K562 (cell line): ENCODE measurements at regions not wholly inside any gene's neighbourhood (a gene's known extent, or its start where the extent isn't known, plus 50 kb on each side); places are given as distances from the start of the nearest gene placed in this dataset.

Experiments
- ATAC-seq: fragments of 200-7000 bp; cut with Tn5 transposase; 3 replicates; pipeline ENCODE4 v1.9.1; 2020; ENCODE audit warnings: moderate library complexity
- BruUV-seq: library from RNA; stranded (reverse); fragments of 400-500 nt; replicated peaks from 2 replicates; lab custom pipeline; 2021; lab: Mats Ljungman, UMichigan
- CTCF ChIA-PET: fragments of 300-600 bp; formaldehyde crosslinking; extraction: SDS; loops from one replicate; lab custom pipeline; 2021; ENCODE audit warnings: low intra/inter-chr PET ratio; lab: Yijun Ruan, JAX
- POLR2A ChIA-PET: fragments of 300-600, 350-650 bp; sonication (Branson Sonifier 250); formaldehyde crosslinking; extraction: SDS; loops from one replicate; lab custom pipeline; 2021; ENCODE audit warnings: antibody characterized with exemption, inconsistent platforms; lab: Yijun Ruan, JAX
- DNase-seq, 4 experiments: peaks; one replicate each; pipeline versions ENCODE4 v3.0.0 to v3.0.0-alpha.2; 2011 to 2018; ENCODE audit warnings: low spot score in 3 of 4, mixed read lengths in 3 of 4; ENCODE audit errors: extremely low read depth in 1 of 4
- FAIRE-seq: peaks from 2 replicates; lab custom pipeline; 2011; peaks lifted over from hg19 to GRCh38; lab: Jason Lieb, UNC
- H2AFZ ChIP-seq: 2 replicates; pipeline ENCODE4 v1.6.0; 2011; ENCODE audit warnings: low read depth, low read length, control low read depth, inconsistent platforms
- H3K27ac ChIP-seq: fragments of 200-600 bp; 3 replicates; pipeline ENCODE4 v1.8.0; 2011; ENCODE audit warnings: low read depth, mild to moderate bottlenecking, control low read depth, inconsistent platforms, low read length, moderate library complexity, mixed read lengths; ENCODE audit errors: extremely low read depth
- H3K27me3 ChIP-seq, 2 experiments: fragments of 300-600 bp in 1 of 2; 2 replicates in 1 of 2; 3 replicates in 1 of 2; pipeline versions ENCODE4 v1.6.0 to v1.8.0; 2011; ENCODE audit warnings: inconsistent platforms in 2 of 2, low read length in 2 of 2, mild to moderate bottlenecking in 1 of 2, mixed read lengths in 1 of 2, moderate library complexity in 1 of 2; ENCODE audit not compliant: control insufficient read depth in 2 of 2, insufficient read depth in 2 of 2
- H3K36me3 ChIP-seq: fragments of 300-600 bp; 3 replicates; pipeline ENCODE4 v1.8.0; 2011; ENCODE audit warnings: mild to moderate bottlenecking, low read length, inconsistent platforms; ENCODE audit not compliant: control insufficient read depth, insufficient read depth
- H3K4me1 ChIP-seq, 2 experiments: fragments of 200-600 bp in 1 of 2; replicated peaks in 1 of 2; 2 replicates in 1 of 2; 3 replicates in 1 of 2; pipeline versions ENCODE4 v1.5.1 to v1.8.0; 2011; ENCODE audit warnings: inconsistent platforms in 2 of 2, low read length in 2 of 2, mild to moderate bottlenecking in 1 of 2, mixed read lengths in 1 of 2, moderate library complexity in 1 of 2; ENCODE audit not compliant: control insufficient read depth in 2 of 2, insufficient read depth in 2 of 2
- H3K4me2 ChIP-seq: 2 replicates; pipeline ENCODE4 v1.6.1; 2011; ENCODE audit warnings: low read length, control low read depth, inconsistent platforms, mixed read lengths; ENCODE audit not compliant: insufficient read depth
- H3K4me3 ChIP-seq: fragments of 200-600 bp; sonication (generic), shearing (Covaris generic); 2 replicates; pipeline ENCODE4 v1.5.1; 2016; ENCODE audit warnings: control low read depth, inconsistent platforms
- H3K79me2 ChIP-seq: fragments of 200-600 bp; 3 replicates; pipeline ENCODE4 v1.8.0; 2011; ENCODE audit warnings: low read length, inconsistent platforms; ENCODE audit not compliant: control insufficient read depth, insufficient read depth
- H3K9ac ChIP-seq, 2 experiments: 2 replicates each; pipeline versions ENCODE4 v1.6.0 to v1.6.1; 2011; ENCODE audit warnings: low read depth in 2 of 2, low read length in 2 of 2, control low read depth in 1 of 2, inconsistent platforms in 1 of 2, mild to moderate bottlenecking in 1 of 2, mixed read lengths in 1 of 2; ENCODE audit not compliant: insufficient read depth in 1 of 2
- H3K9me1 ChIP-seq: one replicate; pipeline ENCODE4 v1.6.0; 2011; ENCODE audit warnings: inconsistent platforms, mild to moderate bottlenecking, low read length, moderate library complexity; ENCODE audit not compliant: control insufficient read depth, insufficient read depth
- H3K9me3 ChIP-seq: replicated peaks from 2 replicates; pipeline ENCODE4 v1.5.1; 2011; ENCODE audit warnings: low read depth, low read length, inconsistent platforms; ENCODE audit not compliant: control insufficient read depth, insufficient read depth
- H4K20me1 ChIP-seq: replicated peaks from 2 replicates; pipeline ENCODE4 v1.6.1; 2011; ENCODE audit warnings: low read length, inconsistent platforms, mixed read lengths; ENCODE audit not compliant: control insufficient read depth, insufficient read depth
- ARID2 ChIP-seq: fragments of 450-650 bp; IDR thresholded peaks from 2 replicates; pipeline ENCODE4 v1.6.1; 2017; ENCODE audit warnings: antibody characterized with exemption, mild to moderate bottlenecking
- BDP1 ChIP-seq: IDR thresholded peaks from 3 replicates; pipeline ENCODE4 v1.6.1; 2011; ENCODE audit not compliant: insufficient read length, insufficient read depth
- CBX3 ChIP-seq, 2 experiments: IDR thresholded peaks; 1 replicate in 1 of 2; 2 replicates in 1 of 2; pipeline ENCODE4 v1.6.1; 2012; ENCODE audit warnings: inconsistent platforms in 2 of 2, low read length in 2 of 2, borderline replicate concordance in 1 of 2, control low read depth in 1 of 2
- DACH1 ChIP-seq: fragments of 450-650 bp; IDR thresholded peaks from 2 replicates; pipeline ENCODE4 v1.6.1; 2018; ENCODE audit not compliant: partially characterized antibody
- DPF2 ChIP-seq: fragments of 450-650 bp; IDR thresholded peaks from 2 replicates; pipeline ENCODE4 v1.6.1; 2016
- ELF1 ChIP-seq: fragments of 200-800 bp; sonication (Bioruptor generic); IDR thresholded peaks from 2 replicates; pipeline ENCODE4 v1.6.1; 2016; ENCODE audit warnings: missing genetic modification characterization, missing compliant biosample characterization
- MBD2 ChIP-seq: sonication (generic); IDR thresholded peaks from 2 replicates; pipeline ENCODE4 v1.6.1; 2016; ENCODE audit warnings: low read depth, borderline replicate concordance
- MECOM ChIP-seq: fragments of 250-450 bp; sonication (Bioruptor Pico); IDR thresholded peaks from 2 replicates; pipeline ENCODE4 v1.8.0; 2022; ENCODE audit warnings: inconsistent platforms
- MXI1 ChIP-seq: IDR thresholded peaks from 2 replicates; pipeline ENCODE4 v1.6.1; 2011; ENCODE audit warnings: low read depth, mild to moderate bottlenecking, improper control_type of control experiment, low read length
- NR1H2 ChIP-seq: sonication (generic); formaldehyde crosslinking; IDR thresholded peaks from 2 replicates; pipeline ENCODE4 v1.4.0; 2020; ENCODE audit warnings: mild to moderate bottlenecking, missing genetic modification reagents
- PHF20 ChIP-seq: fragments of 450-650 bp; IDR thresholded peaks from 2 replicates; pipeline ENCODE4 v1.6.1; 2018; ENCODE audit not compliant: partially characterized antibody
- RFX7 ChIP-seq: fragments of 250-450 bp; sonication (Bioruptor Pico); IDR thresholded peaks from 2 replicates; pipeline ENCODE4 v1.5.1; 2021; ENCODE audit warnings: mild to moderate bottlenecking
- ZBTB8A ChIP-seq: fragments of 450-650 bp; IDR thresholded peaks from 2 replicates; pipeline ENCODE4 v1.6.1; 2018; ENCODE audit warnings: mild to moderate bottlenecking, moderate library complexity; ENCODE audit not compliant: partially characterized antibody
- ZNF124 ChIP-seq: sonication (generic); formaldehyde crosslinking; IDR thresholded peaks from 2 replicates; pipeline ENCODE4 v1.8.1; 2022; ENCODE audit warnings: missing genetic modification reagents
- ZNF146 ChIP-seq: IDR thresholded peaks from one replicate; pipeline ENCODE4 v1.6.1; 2018; ENCODE audit warnings: missing compliant biosample characterization; ENCODE audit not compliant: unreplicated experiment
- ZNF431 ChIP-seq: sonication (generic); formaldehyde crosslinking; IDR thresholded peaks from 2 replicates; pipeline ENCODE4 v1.8.0; 2022; ENCODE audit warnings: mild to moderate bottlenecking, missing genetic modification reagents
- ZNF77 ChIP-seq: fragments of 250-450 bp; sonication (Bioruptor Pico); IDR thresholded peaks from 2 replicates; pipeline ENCODE4 v1.5.0; 2020
- WGBS: fragments of 100-300 bp; shearing (Covaris generic); methylation state at CpG from one replicate; pipeline ENCODE4 v1.1.6; 2016; ENCODE audit warnings: low coverage, mixed read lengths; ENCODE audit not compliant: insufficient coverage; ENCODE audit errors: missing lambda C conversion rate; 5-methylcytosine and 5-hydroxymethylcytosine counted together
- in situ Hi-C: fragments of 300-500 bp; cut with MboI; formaldehyde crosslinking; loops from 4 replicates; pipeline ENCODE4 v1.15.0; 2018; ENCODE audit warnings: inconsistent platforms, mixed read lengths
- intact Hi-C: fragments of 100-400 bp; cut with micrococcal nuclease; formaldehyde crosslinking; loops from 2 replicates; pipeline ENCODE4 v1.14.2; 2022
- TF ChIP-seq, protein P1 (sequence below): fragments of 250-450 bp; sonication (Bioruptor Pico); IDR thresholded peaks from 2 replicates; pipeline ENCODE4 v1.8.0; 2022; ENCODE audit warnings: moderate library complexity, mild to moderate bottlenecking, inconsistent platforms

DNA sequence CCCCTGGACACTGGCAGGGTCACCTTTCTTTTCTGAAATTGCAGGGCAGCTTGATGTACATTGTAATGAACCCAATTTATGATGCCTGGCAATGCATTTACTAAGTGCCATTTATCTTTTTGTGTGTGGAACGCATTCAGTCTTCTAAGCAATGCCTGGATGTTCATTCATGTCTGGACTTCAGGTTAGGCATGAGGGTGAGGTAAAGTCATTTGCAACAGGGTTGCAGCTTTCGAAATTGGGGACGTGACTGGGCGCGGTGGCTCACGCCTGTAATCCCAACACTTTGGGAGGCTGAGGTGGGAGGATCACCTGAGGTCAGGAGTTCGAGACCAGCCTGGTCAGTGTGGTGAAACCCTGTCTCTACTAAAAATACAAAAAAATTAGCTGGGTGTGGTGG, 134.6 kb downstream of the SOX4 start:
- FAIRE-seq = no peak
- intact Hi-C loops = no loop called here

DNA sequence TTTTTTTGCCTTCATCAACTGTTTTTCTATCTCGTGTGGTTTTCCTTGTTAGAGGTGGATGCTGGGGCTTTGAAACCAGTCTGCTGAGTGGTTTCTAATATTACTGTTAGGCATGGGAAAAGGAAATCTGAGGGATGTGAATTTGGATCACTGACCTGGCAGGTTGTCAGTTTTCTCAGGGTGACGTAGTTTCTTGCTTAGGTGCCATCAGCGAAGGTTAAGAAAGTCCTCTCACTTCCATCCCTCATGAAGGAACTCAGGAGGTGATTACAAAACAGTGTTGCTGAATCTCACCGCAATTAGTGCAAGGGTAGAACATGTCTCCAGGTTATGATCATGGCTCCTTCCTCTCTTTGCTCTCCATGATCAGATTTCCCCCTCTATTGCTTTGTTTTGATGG, 135.9 kb downstream of the SOX4 start:
- TF ChIP-seq NR1H2 = no peak
- no peak for TF ChIP-seq ARID2
- TF ChIP-seq BDP1 = no peak
- TF ChIP-seq, protein P1, sequence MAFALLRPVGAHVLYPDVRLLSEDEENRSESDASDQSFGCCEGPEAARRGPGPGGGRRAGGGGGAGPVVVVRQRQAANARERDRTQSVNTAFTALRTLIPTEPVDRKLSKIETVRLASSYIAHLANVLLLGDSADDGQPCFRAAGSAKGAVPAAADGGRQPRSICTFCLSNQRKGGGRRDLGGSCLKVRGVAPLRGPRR (CRISPR knock-in tag) = no peak
- TF ChIP-seq ZNF431 (CRISPR knock-in tag) = no peak
- no peak for TF ChIP-seq MXI1
- no peak for TF ChIP-seq ZNF146 (CRISPR knock-in tag)
- TF ChIP-seq ZBTB8A = no peak
- no peak for TF ChIP-seq PHF20
- TF ChIP-seq RFX7 (CRISPR knock-in tag) = no peak
- TF ChIP-seq MBD2 = no peak
- no peak for TF ChIP-seq CBX3 (IDR thresholded peaks at IDR 0.05; ENCODE audit: borderline replicate concordance in 1 of 2, low read length in 2 of 2)
- no peak for TF ChIP-seq ZNF124 (CRISPR knock-in tag)
- no peak for TF ChIP-seq ELF1 (tag)
- no peak for TF ChIP-seq ZNF77 (CRISPR knock-in tag)
- TF ChIP-seq DACH1 = no peak
- no peak for FAIRE-seq
- CTCF ChIA-PET = no interaction called here
- Histone ChIP-seq H3K27ac (no peak overlapping the region), H3K4me2 (no peak overlapping the region), H3K9me3 (no peaks in the 10 kb centered on the region; the same call in 1 of the 2 replicates), H3K36me3 (no peaks in the 10 kb centered on the region), H2AFZ (no peak overlapping the region), H3K9me1 (no peaks in the 10 kb centered on the region), H3K9ac (no peak overlapping the region), H3K4me1 (no peaks in the 10 kb centered on the region), H3K27me3 (peaks cover 0 to 11% of the 10 kb centered on the region in 2 experiments; a peak in 1 of 5 replicates), H3K79me2 (no peaks in the 10 kb centered on the region), H3K4me3 (no peak overlapping the region), H4K20me1 (no peaks in the 10 kb centered on the region)
- BruUV-seq = no TSS peak
- no peak for ATAC-seq
- intact Hi-C loops (no loop called here), in situ Hi-C loops (no loop called here)
- POLR2A ChIA-PET = no interaction called here
- WGBS = 0% methylated on average over 4 of the region's 4 CpGs
- no peak for DNase-seq

More for the DNA sequence above, 134.6 kb downstream of the SOX4 start:
- Histone ChIP-seq H4K20me1 (no peaks in the 10 kb centered on the region), H3K4me3 (no peak overlapping the region), H3K9me1 (no peaks in the 10 kb centered on the region), H3K9ac (no peak overlapping the region), H2AFZ (no peak overlapping the region), H3K36me3 (no peaks in the 10 kb centered on the region), H3K9me3 (no peaks in the 10 kb centered on the region; the same call in 1 of the 2 replicates), H3K27me3 (peaks cover 2 to 11% of the 10 kb centered on the region in 2 experiments; a peak in 1 of 5 replicates), H3K4me1 (no peaks in the 10 kb centered on the region), H3K27ac (no peak overlapping the region), H3K4me2 (no peak overlapping the region), H3K79me2 (no peaks in the 10 kb centered on the region)
- TF ChIP-seq MECOM = no peak
- TF ChIP-seq DPF2 = no peak
- DNase-seq = no peak
- WGBS = 2% methylated on average over 7 of the region's 7 CpGs
- no peak for ATAC-seq
- BruUV-seq = no TSS peak
- in situ Hi-C loops = no loop called here
- ChIA-PET CTCF (no interaction called here), POLR2A (no interaction called here)
